ENCODE measurements at regions not wholly inside any gene's neighbourhood (a gene's known extent, or its start where the extent isn't known, plus 50 kb on each side); places are given as distances from the start of the nearest gene placed in this dataset.
"Not testable (repeated sequence)": the region's sequence is repeated elsewhere in the genome, so short reads cannot be mapped to it uniquely, and the experiment has no call there.

GRCh38 chr5:23451156-23451555 lies 56.3 kb upstream of the PRDM9 start:
- intact Hi-C loops (cut with DNase I) = no loop called here
- DNase-seq (ENCODE audit: low spot score) = no peak

GRCh38 chr5:23450187-23450586 lies 57.2 kb upstream of the PRDM9 start:
- intact Hi-C loops (cut with DNase I) = no loop called here
- no peak for DNase-seq (ENCODE audit: low spot score)

GRCh38 chr5:23448627-23449026 lies 58.8 kb upstream of the PRDM9 start:
- intact Hi-C loops (cut with DNase I) = no loop called here
- DNase-seq (ENCODE audit: low spot score) = no peak

- DNase-seq (ENCODE audit: low spot score) = no peak
- intact Hi-C loops (cut with DNase I) = no loop called here
Observed at GRCh38 chr5:23446424-23446823, 61.0 kb upstream of the PRDM9 start.

GRCh38 chr5:23445573-23445972 lies 61.8 kb upstream of the PRDM9 start:
- DNase-seq (ENCODE audit: low spot score) = no peak
- intact Hi-C loops (cut with DNase I) = no loop called here

GRCh38 chr5:23440703-23441102 lies 66.7 kb upstream of the PRDM9 start:
- no peak for DNase-seq (ENCODE audit: low spot score)
- intact Hi-C loops (cut with DNase I) = no loop called here

- intact Hi-C loops (cut with DNase I) = no loop called here
- no peak for DNase-seq (ENCODE audit: low spot score)
Observed at GRCh38 chr5:23437011-23437410, 70.4 kb upstream of the PRDM9 start.

GRCh38 chr5:23433534-23434315 lies 73.7 kb upstream of the PRDM9 start:
- intact Hi-C loops (cut with DNase I) = no loop called here
- no peak for DNase-seq (ENCODE audit: low spot score)

GRCh38 chr5:23428705-23429104 lies 78.7 kb upstream of the PRDM9 start:
- DNase-seq (ENCODE audit: low spot score) = no peak

GRCh38 chr5:23420214-23420613 lies 87.2 kb upstream of the PRDM9 start:
- intact Hi-C loops (cut with DNase I) = not testable (repeated sequence)

More at GRCh38 chr5:23428705-23429104, 78.7 kb upstream of the PRDM9 start:
- intact Hi-C loops (cut with DNase I) = no loop called here

GRCh38 chr5:23419115-23419514 lies 88.3 kb upstream of the PRDM9 start:
- no peak for DNase-seq (ENCODE audit: low spot score)
- intact Hi-C loops (cut with DNase I) = no loop called here

More at GRCh38 chr5:23420214-23420613, 87.2 kb upstream of the PRDM9 start:
- DNase-seq (ENCODE audit: low spot score) = not testable (repeated sequence)

GRCh38 chr5:23412515-23412914 lies 94.9 kb upstream of the PRDM9 start:
- intact Hi-C loops (cut with DNase I) = no loop called here
- no peak for DNase-seq (ENCODE audit: low spot score)

- intact Hi-C loops (cut with DNase I) = no loop called here
- DNase-seq (ENCODE audit: low spot score) = no peak
Observed at GRCh38 chr5:23411994-23412393, 95.4 kb upstream of the PRDM9 start.

- DNase-seq (ENCODE audit: low spot score) = no peak
- intact Hi-C loops (cut with DNase I) = no loop called here
Observed at GRCh38 chr5:23411200-23411599, 96.2 kb upstream of the PRDM9 start.

GRCh38 chr5:23410775-23411174 lies 96.6 kb upstream of the PRDM9 start:
- intact Hi-C loops (cut with DNase I) = not testable (repeated sequence)

GRCh38 chr5:23405316-23406068 lies 101.9 kb upstream of the PRDM9 start:
- no peak for DNase-seq (ENCODE audit: low spot score)
- intact Hi-C loops (cut with DNase I) = no loop called here

More at GRCh38 chr5:23410775-23411174, 96.6 kb upstream of the PRDM9 start:
- not testable (repeated sequence) for DNase-seq (ENCODE audit: low spot score)

- intact Hi-C loops (cut with DNase I) = no loop called here
- no peak for DNase-seq (ENCODE audit: low spot score)
Observed at GRCh38 chr5:23402585-23402984, 104.8 kb upstream of the PRDM9 start.

- intact Hi-C loops (cut with DNase I) = no loop called here
- DNase-seq (ENCODE audit: low spot score) = no peak
Observed at GRCh38 chr5:23400951-23401350, 106.5 kb upstream of the PRDM9 start.

GRCh38 chr5:23396346-23396745 lies 111.1 kb upstream of the PRDM9 start:
- no peak for DNase-seq (ENCODE audit: low spot score)
- intact Hi-C loops (cut with DNase I) = no loop called here

GRCh38 chr5:23389291-23390101 lies 117.9 kb upstream of the PRDM9 start:
- intact Hi-C loops (cut with DNase I) = no loop called here
- DNase-seq (ENCODE audit: low spot score) = no peak

Measured in cardiac septum (tissue), 1 donor.